CD4-positive, alpha-beta T cell treated with Interleukin-15 for 1 hour (primary cell): ENCODE measurements at regions not wholly inside any gene's neighbourhood (a gene's known extent, or its start where the extent isn't known, plus 50 kb on each side); places are given as distances from the start of the nearest gene placed in this dataset.
"Not testable (repeated sequence)": the region's sequence is repeated elsewhere in the genome, so short reads cannot be mapped to it uniquely, and the experiment has no call there.

Experiments
- DNase-seq: peaks from one replicate; pipeline ENCODE4 v3.0.0-alpha.2; 2020

DNA sequence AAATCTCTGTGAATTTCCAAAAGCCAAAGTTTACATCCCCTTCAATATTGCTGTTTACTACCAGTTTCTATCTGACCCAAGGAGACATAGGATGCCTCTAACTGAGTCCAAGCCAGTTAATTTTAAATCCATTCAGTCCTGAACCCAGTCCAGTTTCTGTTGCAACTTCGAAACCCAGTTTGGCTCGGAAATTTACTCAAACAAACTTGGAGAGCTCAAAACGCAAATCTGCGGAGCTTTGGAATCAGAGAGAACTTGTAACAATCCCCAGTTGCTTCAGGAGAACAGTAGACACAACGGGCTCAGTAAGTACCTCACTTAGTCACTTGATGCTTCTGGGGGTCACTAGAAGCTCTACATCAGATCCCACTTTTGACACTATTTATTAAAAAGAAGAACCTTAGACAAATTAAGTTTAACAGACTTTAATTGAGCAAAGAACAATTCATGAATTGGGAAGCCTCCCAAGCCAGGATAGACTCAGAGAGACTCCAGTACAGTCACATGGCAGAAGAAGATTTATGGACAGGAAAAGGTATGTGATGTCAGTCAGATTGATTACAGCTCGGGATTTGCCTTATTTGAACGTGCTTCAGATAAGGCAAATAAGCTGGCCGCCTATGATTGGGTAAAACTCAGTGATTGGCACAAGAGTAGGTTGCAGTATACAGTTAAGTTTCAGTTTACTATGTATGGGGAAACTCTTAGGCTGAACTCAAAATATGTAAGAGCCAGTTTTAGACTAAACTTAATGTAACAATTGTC is 118.0 kb downstream of the RFPL4B start:
- DNase-seq: no peak

- DNase-seq: no peak
These were observed 119.4 kb downstream of the RFPL4B start for GRCh38 chr6:112466373-112467151.

DNA sequence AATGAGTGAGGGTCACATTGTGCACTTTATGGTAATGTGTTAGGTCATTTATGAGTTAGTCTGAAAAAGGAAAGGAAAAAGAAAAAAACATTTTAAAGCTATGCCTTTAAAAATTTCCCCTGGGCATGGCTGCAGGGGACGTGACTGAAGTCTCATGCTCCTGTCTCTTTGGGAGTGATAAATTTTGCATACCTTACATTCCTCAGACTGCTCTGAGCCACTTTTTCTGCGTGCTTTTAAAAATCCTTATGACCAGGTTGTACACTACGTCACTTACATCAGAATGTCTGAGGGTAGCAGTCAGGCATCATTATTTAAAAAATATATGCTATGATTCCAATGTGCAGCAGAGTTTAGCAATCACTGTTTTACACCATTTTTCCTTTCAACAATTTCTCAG is 121.2 kb downstream of the RFPL4B start:
- no peak for DNase-seq

GRCh38 chr6:112469306-112469705 is 122.2 kb downstream of the RFPL4B start:
- DNase-seq: no peak

- DNase-seq: no peak
These were observed 123.2 kb downstream of the RFPL4B start for GRCh38 chr6:112470376-112470775.

DNA sequence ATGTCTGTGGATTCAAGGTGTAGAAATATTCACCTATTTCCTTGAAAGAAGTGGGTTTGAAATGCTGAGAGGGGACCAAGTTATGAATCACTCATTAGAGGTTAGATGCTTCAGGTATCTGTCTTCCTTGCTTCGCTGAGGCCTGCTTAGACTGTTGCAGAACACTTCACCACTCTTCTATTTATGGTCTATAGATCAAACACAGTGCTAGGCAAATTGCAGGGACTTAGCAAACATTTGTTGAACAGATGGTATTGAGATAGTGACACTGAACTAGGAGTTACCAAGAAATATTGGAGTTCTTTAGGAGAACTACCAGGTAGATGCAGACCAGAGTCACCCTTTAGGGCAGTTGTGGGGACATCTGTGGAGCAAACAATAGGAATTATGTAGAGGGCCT is 123.8 kb downstream of the RFPL4B start:
- no peak for DNase-seq

- no peak for DNase-seq
These were observed 128.0 kb downstream of the RFPL4B start for GRCh38 chr6:112475083-112475482.

GRCh38 chr6:112477125-112477524 is 130.0 kb downstream of the RFPL4B start:
- DNase-seq: no peak

- DNase-seq: no peak
These were observed 130.9 kb downstream of the RFPL4B start for GRCh38 chr6:112478036-112478435.

DNA sequence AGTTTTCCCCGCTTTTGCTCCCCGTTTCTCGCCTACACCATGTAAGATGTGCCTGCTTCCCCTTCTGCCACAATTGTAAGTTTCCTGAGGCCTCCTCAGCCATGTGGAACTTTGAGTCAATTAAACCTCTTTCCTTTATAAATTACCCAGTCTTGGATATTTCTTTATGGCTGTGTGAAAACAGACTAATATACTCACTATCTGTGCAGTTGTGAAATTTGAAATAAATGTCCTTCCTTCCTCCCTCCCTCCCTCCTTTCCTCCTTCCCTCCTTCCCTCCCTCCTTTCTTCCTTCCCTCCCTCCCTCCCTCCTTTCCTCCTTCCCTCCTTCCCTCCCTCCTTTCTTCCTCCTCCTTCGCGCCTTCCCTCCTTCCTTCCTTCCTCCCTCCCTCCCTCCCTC is 132.8 kb downstream of the RFPL4B start:
- not testable (repeated sequence) for DNase-seq

DNA sequence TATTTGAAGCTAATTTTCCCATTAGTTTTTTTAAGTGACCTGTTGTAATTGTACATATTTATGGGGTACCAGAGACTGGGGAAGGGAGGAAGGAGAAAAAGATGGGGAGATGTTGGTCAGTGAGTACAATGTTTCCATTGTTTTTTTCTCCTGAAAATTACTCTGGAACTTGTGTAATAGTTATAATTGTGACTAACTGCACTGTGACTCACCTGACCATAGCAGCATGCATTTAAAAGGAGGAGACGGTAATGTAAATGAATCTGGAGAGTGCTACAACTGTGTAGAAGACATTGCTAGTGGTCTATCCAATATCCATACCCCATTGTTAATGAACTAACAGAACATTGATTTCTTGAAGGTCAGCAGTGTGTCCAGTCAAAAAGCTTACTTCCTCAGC is 133.4 kb downstream of the RFPL4B start:
- DNase-seq: no peak

DNA sequence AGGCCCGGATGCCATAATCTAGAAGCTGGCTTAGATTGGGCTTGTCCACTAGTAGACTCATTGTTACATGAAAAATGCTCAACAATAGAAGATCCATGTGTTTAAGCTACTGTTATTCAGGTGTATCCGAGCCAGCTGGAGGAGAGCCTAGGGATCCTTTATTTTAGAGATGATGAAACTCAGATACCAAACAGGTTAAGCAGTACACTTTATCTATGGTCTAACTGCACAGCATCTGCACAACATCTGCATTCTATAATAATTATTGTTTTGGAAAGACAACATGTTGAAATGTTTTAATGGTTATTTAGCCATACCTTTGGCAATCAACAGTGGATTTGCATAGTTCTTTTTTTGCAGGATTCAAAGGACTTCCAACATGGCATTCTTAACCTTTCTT is 134.1 kb downstream of the RFPL4B start:
- no peak for DNase-seq

DNA sequence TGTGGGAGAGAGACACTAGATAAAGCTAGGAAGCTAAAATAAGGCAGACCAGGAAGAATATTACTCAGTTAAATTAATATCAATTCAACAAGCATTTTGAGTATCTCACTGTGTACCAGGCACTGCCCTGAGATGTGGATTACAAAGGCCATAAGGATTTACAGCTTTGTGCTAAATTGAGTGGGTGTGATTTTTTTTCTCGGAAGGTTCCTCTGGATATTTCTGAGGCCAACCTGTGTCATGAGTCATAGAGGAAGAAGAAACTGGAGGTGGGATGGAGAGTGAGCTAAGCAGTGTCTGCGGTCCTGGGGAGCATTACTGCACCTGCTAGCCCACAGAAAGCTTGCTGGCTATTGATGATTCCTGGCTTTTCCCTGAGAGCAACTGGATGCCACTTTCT is 135.2 kb downstream of the RFPL4B start:
- DNase-seq: no peak

DNA sequence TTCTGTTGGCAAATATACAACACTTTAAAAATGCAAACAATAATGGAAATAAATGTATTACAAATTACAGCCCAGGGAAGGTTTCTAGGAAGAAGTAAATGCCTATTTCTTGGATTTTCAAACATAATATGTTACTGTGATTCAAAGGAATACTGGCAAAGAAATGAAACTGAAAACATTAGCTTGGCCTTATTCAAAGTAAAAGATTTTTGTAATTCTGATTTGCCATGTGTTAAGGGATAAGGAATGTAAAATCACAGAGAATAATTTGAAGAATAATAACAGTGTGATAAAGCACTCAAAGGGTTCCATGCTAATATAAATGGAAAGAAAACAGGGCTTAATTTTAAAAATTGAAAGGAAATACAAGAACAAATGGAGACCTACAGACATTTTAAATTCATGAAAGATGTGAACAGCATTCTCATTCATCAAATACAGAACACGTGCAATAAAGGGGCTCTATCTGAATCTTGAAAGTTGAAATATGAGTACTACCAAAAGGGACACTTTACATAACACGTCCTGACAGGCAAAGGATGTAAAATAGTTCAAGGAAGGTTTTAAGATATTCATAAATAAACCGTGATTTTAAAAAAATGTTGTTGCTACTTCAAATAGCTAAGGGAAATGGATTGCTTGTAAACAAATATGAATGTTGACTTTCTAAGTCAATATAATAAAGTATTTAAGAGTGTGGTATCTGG is 138.1 kb downstream of the RFPL4B start:
- no peak for DNase-seq

DNA sequence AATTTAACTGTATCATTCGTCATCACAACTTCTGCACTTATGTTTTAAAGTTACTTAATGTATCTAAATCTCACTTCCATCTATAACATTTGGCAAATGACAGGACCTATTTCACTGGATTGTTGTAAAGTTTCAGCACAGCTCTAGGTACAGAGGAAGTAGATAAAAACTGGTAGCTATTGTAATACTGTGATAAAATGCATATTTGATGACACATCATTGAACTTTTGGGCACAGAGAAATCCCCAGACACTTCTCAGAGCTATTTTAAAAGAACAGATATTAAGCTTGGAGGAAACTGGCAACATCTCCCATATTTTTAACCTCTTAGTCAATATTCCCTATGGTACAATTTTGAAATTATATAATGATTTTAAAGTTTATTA is 138.7 kb downstream of the RFPL4B start:
- no peak for DNase-seq

DNA sequence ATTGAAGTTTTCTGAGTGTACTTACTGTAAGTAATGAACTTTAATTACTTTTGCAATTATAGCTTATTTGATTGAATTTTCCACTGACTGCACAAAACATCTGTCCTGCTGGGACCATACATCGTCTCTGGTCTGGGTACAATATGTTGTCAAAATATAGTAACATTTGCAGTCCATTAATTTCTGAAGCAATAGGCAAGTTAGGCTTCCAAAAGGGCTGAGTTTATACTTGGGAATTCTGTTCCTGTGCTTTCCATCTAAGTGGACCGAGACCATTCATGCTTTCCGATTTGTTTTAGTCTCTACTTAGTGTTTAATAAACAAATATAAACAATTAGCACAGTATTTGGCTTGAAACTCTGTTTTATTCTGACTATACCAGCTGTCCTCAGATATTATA is 139.3 kb downstream of the RFPL4B start:
- DNase-seq: no peak

- no peak for DNase-seq
These were observed 141.1 kb downstream of the RFPL4B start for GRCh38 chr6:112488238-112488637.

DNA sequence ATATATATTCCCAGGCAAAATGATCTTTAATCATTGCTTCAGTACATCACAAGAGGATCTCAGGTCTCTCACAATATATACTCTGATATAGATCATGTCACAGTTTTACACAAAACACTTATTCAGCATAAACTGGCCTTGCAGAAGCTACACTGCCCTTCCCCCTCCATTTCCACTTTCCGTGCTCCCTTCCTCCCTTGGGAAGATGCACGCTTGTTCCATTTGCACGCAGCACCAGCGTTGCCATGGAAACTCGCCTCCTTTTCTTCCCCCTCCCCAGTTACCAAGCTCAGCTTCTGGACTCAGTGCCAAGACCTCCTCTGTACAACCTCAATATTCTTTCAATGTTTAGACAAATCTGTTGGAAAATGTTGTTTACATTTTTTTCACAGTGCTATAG is 154.6 kb downstream of the RFPL4B start:
- DNase-seq: no peak

DNA sequence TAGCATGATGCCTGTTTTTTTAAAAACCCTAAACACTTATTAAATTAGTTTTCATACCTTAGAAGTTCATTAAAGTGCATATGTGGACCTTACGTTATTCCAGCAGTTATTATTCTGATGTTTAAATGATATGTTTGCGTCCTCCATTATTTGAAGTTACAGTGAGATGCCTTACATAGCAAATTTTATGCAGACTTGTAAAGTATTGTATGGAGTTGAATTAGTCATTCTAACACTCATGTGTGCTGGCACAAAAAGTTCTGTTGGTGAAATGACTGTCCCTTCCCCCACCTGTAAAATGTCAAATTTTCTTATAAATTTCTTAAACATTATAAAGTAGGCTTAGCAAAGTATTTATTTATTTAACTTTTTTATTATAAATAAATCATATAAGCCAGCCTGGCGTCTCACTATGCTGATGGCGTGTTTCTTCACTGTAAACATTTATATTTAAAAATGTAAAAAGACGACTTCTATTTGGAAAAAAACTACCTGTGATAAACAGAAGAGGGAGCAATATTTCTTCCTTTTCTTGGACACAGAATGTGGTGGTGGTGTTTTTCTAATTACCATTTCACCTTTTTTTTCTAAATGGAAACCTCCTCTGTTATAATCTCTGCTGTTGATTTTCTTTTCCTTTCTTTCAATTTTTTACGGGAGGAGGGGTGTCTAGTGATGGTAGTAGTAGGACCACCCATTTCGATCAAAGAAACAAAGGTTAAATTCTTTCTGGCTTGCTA is 155.4 kb downstream of the RFPL4B start:
- no peak for DNase-seq

- no peak for DNase-seq
These were observed 156.0 kb downstream of the RFPL4B start for GRCh38 chr6:112503091-112503596.

GRCh38 chr6:112504621-112505020 is 157.5 kb downstream of the RFPL4B start:
- no peak for DNase-seq

DNA sequence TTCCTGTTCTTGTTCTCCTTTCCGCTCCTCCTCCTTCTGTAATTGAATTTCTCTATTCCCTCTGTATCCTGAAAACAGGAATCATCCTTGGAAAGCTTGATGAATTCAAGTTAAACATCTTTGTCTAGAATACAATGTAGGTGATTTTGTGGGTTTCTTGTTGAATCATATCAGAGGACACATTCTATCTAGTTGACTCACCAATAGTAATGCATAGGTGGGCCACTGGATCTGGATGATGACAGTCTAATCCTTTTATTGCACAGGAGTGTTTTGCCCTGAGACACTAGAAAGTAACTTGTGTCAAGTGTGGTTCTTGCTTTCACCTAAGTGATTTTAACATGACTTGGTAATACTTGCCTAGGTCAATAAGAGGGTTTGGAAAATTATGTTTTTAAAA is 164.3 kb downstream of the RFPL4B start:
- DNase-seq: no peak

DNA sequence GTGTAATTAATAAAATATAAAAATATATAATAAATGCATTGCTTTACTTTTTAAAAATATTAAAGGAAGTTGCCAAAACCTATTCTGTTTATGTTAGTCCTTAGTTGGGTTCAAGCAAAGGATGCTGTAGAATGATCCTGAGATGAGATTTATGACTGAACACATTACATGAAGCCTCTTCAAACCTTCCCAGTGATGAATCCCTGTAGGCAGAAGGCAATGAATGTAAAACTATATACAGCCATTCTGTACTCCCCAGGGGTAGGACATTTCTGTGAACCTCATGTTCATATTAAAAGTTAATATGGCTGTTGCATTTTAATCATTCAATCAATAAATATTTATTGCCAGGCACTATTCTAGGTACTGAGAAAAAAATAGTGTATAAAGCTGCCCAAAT is 166.0 kb downstream of the RFPL4B start:
- no peak for DNase-seq
